HG02588 (cell line): ENCODE measurements at regions not wholly inside any gene's neighbourhood (a gene's known extent, or its start where the extent isn't known, plus 50 kb on each side); places are given as distances from the start of the nearest gene placed in this dataset.

ENCODE experiments used
- ATAC-seq: cut with Tn5 transposase; IDR thresholded peaks from one replicate; pipeline ENCODE4 v1.9.1; 2021; ENCODE audit warnings: mild to moderate bottlenecking, moderate library complexity; ENCODE audit not compliant: unreplicated experiment

DNA sequence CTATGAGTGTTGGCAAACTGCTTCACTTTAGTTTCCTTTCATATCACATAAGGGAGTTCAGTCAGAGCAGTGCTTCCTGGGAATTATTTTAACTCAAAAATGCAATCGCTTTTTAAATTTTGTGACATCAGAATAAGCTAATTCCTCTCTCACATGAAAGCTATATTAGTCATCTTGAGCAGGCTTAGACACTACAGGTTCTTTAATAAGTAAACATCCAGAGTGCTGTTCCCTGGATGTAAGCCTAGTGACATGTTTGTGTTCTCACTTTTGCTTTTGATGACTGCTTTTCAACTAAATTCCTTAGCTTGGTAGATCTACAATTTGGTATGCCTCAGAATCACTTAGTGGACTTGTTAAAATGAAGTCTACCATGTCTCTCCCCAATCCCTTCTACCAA, 252.7 kb upstream of the POU3F2 start:
- no peak for ATAC-seq

DNA sequence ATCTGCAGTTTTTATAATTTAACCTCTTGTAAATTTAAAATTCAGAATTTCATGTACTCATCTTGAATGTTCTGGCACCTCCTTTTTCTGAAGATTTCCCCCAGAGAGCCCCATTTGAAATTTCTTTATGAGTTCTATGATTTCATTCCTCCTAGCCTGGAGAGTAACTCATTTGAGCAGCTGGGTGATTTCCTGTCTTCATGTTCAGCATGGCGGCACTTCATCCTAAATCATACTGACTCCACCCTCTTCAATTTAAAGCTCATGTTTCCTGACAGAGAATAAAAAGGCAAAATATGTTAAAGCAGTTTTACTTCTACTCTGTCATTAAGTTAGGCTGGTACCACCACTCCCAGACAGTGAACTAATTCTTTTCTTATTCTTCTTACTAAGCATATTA, 250.9 kb upstream of the POU3F2 start:
- no peak for ATAC-seq

GRCh38 chr6:98586163-98586562, 248.2 kb upstream of the POU3F2 start:
- ATAC-seq = no peak

DNA sequence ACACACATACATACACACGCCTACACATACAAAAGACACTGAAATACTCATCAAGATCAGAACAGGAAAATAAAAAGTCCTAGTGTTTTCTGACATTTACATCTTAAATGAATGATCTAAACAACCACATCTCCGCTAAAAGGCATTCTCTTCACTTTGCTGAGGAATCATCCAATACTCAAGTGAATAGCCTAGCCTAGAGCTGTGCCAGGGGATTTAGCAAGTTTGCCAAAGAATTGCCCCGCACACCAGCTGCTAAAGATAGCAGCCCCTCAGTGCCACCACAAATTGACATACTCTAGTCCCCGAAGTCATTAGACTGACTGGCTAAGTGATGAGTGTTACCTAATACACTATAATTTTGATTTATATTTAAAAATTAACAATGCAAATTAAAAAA, 246.8 kb upstream of the POU3F2 start:
- no peak for ATAC-seq

- no peak for ATAC-seq
Measured at GRCh38 chr6:98589536-98589935, 244.8 kb upstream of the POU3F2 start.

DNA sequence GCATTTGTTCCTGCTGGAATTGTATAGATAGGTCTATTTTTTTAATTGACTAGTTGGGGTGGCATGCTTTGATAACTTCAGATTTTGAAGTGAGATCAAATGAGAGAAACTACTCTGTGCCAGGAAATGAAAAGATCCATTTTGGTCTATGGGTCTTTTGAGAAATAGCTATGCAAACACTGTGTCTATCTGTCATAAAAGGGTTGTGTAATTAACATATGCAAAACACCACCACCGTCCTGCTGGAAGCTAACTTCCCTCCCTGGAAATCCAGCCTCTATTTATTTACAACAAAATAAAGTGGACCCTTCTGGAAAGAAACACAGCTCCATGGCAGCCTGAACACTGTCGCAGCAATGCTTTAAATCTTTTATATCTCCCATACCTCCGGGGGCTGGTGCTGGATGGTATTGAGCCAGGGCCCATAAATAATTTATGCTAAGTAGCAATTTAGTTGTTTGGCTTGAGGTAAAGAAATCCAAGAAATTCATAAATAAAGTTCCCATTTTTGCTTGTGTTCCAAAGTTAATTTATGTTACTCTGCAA, 244.2 kb upstream of the POU3F2 start:
- ATAC-seq = no peak

DNA sequence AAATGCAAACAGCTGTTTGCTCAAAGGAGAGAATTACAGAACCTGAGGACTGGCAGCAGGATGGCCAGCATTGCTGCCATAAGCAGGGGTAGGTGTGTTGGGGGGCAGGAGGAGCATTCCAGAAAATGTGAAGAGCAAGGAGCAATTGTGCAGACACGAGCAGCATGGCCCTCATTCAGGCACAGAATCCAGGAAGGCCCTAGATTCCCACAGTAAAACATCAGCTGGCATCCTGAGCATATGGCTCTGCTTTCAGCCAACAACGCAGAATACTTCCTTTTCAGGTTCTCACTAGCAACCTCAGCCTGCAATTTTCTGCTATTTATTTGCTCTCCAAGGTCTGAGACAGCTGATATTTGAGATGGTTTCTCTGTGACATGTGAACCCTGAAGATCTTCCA, 243.4 kb upstream of the POU3F2 start:
- ATAC-seq = no peak

- no peak for ATAC-seq
Measured at GRCh38 chr6:98593676-98594075, 240.7 kb upstream of the POU3F2 start.

DNA sequence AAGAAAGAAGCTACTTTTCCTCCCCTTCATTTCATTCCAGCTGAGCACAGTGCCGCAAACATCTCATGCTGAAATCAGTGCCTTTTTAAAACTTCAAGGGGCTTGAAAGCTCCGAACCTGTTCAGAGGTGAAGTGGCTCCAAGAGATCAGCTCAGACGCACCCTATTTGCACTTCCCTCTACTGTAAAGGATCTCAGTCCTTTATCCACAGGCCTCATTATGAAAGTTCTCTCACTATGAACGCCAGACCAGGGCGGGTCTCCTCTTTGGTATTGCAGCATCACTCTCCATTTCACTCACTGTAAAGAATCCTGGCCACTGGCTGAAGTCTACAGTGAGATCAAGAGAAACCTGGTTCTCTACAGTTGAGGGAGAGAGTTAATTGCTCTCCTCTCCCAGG, 232.7 kb upstream of the POU3F2 start:
- ATAC-seq = no peak

GRCh38 chr6:98605705-98606104, 228.7 kb upstream of the POU3F2 start:
- no peak for ATAC-seq

DNA sequence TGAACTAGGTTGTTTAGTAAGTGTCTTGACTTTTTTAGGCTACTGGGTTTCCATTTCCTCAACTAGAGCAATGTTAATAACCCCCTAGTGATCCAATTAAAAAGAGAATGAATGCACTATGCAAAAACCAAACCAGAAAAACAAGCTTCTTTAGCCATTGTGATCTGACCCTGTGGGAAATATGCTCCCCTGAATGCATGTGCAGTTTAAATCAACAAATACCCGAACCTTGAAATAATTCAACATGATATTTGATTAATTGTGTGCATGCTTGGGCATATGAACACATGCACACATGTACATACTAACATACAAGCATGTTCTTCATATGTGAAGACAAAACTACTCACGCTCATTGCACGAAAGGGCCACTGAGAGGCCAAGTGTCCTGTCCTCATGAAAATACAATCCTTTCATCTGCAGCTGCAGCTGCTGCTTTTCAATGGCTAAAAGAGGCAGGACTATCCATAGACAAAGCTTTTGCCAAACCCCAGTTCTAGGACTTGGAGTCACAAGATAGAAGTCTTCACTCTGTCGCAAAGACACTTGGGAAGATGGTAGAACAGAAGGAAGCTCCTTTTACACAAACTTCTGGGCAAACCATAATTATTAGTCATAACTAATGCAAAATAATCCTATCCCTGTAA, 207.1 kb upstream of the POU3F2 start:
- no peak for ATAC-seq

- ATAC-seq = no peak
Measured at GRCh38 chr6:98633886-98634285, 200.5 kb upstream of the POU3F2 start.

- ATAC-seq = no peak
Measured at GRCh38 chr6:98634569-98634968, 199.8 kb upstream of the POU3F2 start.

GRCh38 chr6:98635191-98635590, 199.2 kb upstream of the POU3F2 start:
- no peak for ATAC-seq

DNA sequence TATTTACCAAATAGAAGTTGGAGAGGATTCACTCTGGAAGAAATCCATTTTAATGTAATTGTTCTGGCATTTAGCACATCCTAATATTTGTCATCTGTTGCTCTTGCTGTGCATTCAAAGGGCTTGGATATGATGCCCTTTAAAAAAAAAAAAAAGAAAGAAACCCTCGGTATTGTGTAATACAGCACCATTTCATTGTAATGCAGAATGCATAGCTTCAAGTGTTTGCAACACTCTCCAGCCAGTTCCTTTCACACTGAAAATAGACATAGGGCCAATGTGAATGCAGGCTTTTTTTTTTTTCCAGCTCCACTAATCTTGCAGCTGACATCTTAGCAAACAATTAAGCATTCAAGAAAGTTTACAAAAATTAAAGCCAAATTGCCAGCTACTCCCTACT, 197.4 kb upstream of the POU3F2 start:
- ATAC-seq = no peak

GRCh38 chr6:98639089-98639635, 195.2 kb upstream of the POU3F2 start:
- no peak for ATAC-seq

DNA sequence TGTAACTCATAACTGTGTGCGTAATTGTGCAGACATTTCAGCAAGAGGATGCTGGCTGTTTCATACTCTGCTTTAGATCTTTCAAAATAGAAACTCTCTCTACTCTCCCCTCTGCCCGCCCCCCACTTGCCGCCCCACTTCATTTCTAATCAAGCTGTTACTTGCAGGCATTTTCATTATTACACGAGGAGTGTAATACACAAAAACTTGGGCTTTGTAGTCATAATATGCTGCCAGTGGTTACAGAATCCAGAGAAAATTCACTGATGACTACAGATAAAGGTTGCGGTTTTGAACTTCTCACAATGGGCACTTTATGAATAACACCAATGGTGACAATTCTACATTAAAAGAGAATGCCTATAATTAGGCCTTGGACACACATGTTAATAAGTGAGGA, 194.0 kb upstream of the POU3F2 start:
- ATAC-seq = no peak

DNA sequence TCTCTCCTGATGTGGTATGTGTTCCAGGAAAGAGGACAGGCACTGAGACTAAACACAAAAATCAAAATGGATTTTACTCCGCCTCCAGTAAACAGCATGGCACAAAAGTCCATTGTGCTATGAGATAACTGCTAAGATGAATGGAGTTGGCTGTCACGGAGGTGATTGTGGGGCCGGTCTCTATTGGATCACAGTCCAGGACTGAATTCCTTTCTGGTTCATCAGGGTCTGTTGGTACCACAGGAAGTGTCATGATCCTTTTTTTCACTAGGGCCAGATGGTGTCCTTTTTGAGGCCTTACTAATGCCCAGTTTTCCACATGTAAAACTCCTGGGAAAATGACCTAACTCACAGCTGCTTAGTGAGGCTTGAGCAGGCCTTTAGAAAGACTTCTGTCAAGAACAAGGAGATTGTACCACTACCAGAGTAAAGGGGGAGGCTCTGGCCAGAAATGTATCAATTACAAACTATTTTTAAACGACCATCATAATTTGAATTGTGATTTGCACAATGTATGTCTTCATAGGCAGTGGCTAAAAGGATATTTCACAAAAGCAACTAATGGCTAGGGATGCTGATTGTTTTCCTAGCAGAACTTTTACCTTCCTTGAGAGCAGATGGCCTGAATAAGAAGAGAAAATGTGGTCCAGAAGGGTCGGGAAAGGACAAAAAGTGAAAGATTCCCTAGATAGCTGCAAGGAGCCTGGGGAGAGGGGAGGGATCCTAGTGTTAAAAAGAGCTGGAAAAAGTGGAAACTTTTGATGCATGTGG, 192.2 kb upstream of the POU3F2 start:
- no peak for ATAC-seq

GRCh38 chr6:98644063-98644462, 190.3 kb upstream of the POU3F2 start:
- ATAC-seq = no peak

GRCh38 chr6:98648211-98648914, 186.0 kb upstream of the POU3F2 start:
- ATAC-seq = no peak

- no peak for ATAC-seq
Measured at GRCh38 chr6:98650941-98651340, 183.4 kb upstream of the POU3F2 start.

GRCh38 chr6:98653179-98653578, 181.2 kb upstream of the POU3F2 start:
- ATAC-seq = no peak
